SK-N-SH (cell line): ENCODE measurements at regions not wholly inside any gene's neighbourhood (a gene's known extent, or its start where the extent isn't known, plus 50 kb on each side); places are given as distances from the start of the nearest gene placed in this dataset.

ENCODE experiments used
- CTCF ChIA-PET: fragments of 300-600, 350-600 bp; formaldehyde crosslinking; extraction: SDS; loops from one replicate; lab custom pipeline; 2021; lab: Yijun Ruan, JAX
- POLR2A ChIA-PET: fragments of 350-600 bp; sonication (Branson Sonifier 250); formaldehyde crosslinking; extraction: SDS; loops from one replicate; lab custom pipeline; 2020; ENCODE audit warnings: antibody characterized with exemption, inconsistent platforms; lab: Yijun Ruan, JAX
- DNase-seq: peaks from one replicate; pipeline ENCODE4 v3.0.0; 2012
- H2AFZ ChIP-seq: fragments of 200-600 bp; sonication (generic); 2 replicates; pipeline ENCODE4 v1.8.1; 2016; ENCODE audit warnings: antibody characterized with exemption, mild to moderate bottlenecking, low read depth
- H3F3A ChIP-seq: fragments of 200-600 bp; sonication (generic); replicated peaks from 2 replicates; pipeline ENCODE3; 2016; ENCODE audit warnings: antibody characterized with exemption, mild to moderate bottlenecking; ENCODE audit not compliant: insufficient read depth
- H3K27ac ChIP-seq, 2 experiments: fragments of 200-500 bp in 1 of 2; fragments of 200-600 bp in 1 of 2; sonication (Bioruptor generic) in 1 of 2; sonication (generic), shearing (Covaris generic) in 1 of 2; 2 replicates each; pipeline versions ENCODE4 v1.5.1 to v1.6.1; 2014 to 2016; ENCODE audit warnings: low read depth in 2 of 2, inconsistent platforms in 1 of 2, low read length in 1 of 2, mild to moderate bottlenecking in 1 of 2, mixed read lengths in 1 of 2
- H3K27me3 ChIP-seq: fragments of 200-600 bp; sonication (generic), shearing (Covaris generic); 2 replicates; pipeline ENCODE4 v1.6.1; 2016; ENCODE audit warnings: mixed run types; ENCODE audit not compliant: insufficient read depth
- H3K36me3 ChIP-seq, 2 experiments: fragments of 200-500 bp in 1 of 2; fragments of 200-600 bp in 1 of 2; sonication (Bioruptor generic) in 1 of 2; sonication (generic) in 1 of 2; replicated peaks in 1 of 2; 2 replicates each; pipeline versions ENCODE3 to v1.5.1; 2014 to 2016; ENCODE audit warnings: low read length in 1 of 2, mild to moderate bottlenecking in 1 of 2; ENCODE audit not compliant: insufficient read depth in 2 of 2, control insufficient read depth in 1 of 2
- H3K4me1 ChIP-seq, 2 experiments: fragments of 200-500 bp in 1 of 2; fragments of 200-600 bp in 1 of 2; sonication (Bioruptor generic) in 1 of 2; sonication (generic), shearing (Covaris generic) in 1 of 2; 2 replicates each; pipeline versions ENCODE4 v1.5.1 to v1.6.1; 2014 to 2016; ENCODE audit warnings: low read depth in 1 of 2, low read length in 1 of 2, mixed run types in 1 of 2; ENCODE audit not compliant: insufficient read depth in 2 of 2, control insufficient read depth in 1 of 2
- H3K4me2 ChIP-seq: fragments of 200-600 bp; sonication (generic), shearing (Covaris generic); 2 replicates; pipeline ENCODE4 v1.6.1; 2017; ENCODE audit warnings: mixed run types
- H3K4me3 ChIP-seq, 2 experiments: fragments of 200-500 bp in 1 of 2; fragments of 200-600 bp in 1 of 2; sonication (Bioruptor generic) in 1 of 2; sonication (generic), shearing (Covaris generic) in 1 of 2; 2 replicates each; pipeline versions ENCODE4 v1.5.1 to v1.8.1; 2014 to 2016; ENCODE audit warnings: low read depth in 2 of 2, inconsistent platforms in 1 of 2, low read length in 1 of 2, mild to moderate bottlenecking in 1 of 2, mixed read lengths in 1 of 2, moderate library complexity in 1 of 2
- H3K79me2 ChIP-seq: fragments of 200-600 bp; sonication (generic); 2 replicates; pipeline ENCODE4 v1.8.1; 2017; ENCODE audit warnings: mild to moderate bottlenecking; ENCODE audit not compliant: insufficient read depth
- H3K9ac ChIP-seq: fragments of 200-600 bp; sonication (generic); 2 replicates; pipeline ENCODE4 v1.6.1; 2017; ENCODE audit warnings: mixed run types
- H3K9me2 ChIP-seq: fragments of 200-600 bp; sonication (generic); 2 replicates; pipeline ENCODE4 v1.6.1; 2017; ENCODE audit warnings: mixed run types
- H3K9me3 ChIP-seq: fragments of 200-600 bp; sonication (generic); 2 replicates; pipeline ENCODE4 v1.6.1; 2017; ENCODE audit warnings: mixed run types, mild to moderate bottlenecking, moderate library complexity
- H4K20me1 ChIP-seq: fragments of 200-600 bp; sonication (generic); 2 replicates; pipeline ENCODE4 v1.6.1; 2017; ENCODE audit warnings: mild to moderate bottlenecking, mixed run types; ENCODE audit not compliant: insufficient read depth
- CHD2 ChIP-seq: fragments of 150-350 bp; IDR thresholded peaks from 2 replicates; pipeline ENCODE4 v1.6.1; 2018; ENCODE audit warnings: low read length; ENCODE audit not compliant: partially characterized antibody
- EP300 ChIP-seq, 2 experiments: IDR thresholded peaks; 2 replicates each; pipeline versions ENCODE4 v1.4.0 to v1.6.1; 2012; ENCODE audit warnings: borderline replicate concordance in 1 of 2, low read depth in 1 of 2, low read length in 1 of 2
- FOXM1 ChIP-seq: IDR thresholded peaks from 2 replicates; pipeline ENCODE4 v1.4.0; 2012; ENCODE audit warnings: low read depth, mild to moderate bottlenecking
- GABPA ChIP-seq: IDR thresholded peaks from 2 replicates; pipeline ENCODE4 v1.4.0; 2012; ENCODE audit warnings: low read depth, mild to moderate bottlenecking
- IRF3 ChIP-seq: fragments of 150-350 bp; IDR thresholded peaks from 2 replicates; pipeline ENCODE4 v1.6.1; 2016; ENCODE audit warnings: mild to moderate bottlenecking, low read depth, low read length
- JUND ChIP-seq: IDR thresholded peaks from 2 replicates; pipeline ENCODE4 v1.4.0; 2012
- MEF2A ChIP-seq: IDR thresholded peaks from 2 replicates; pipeline ENCODE4 v1.4.0; 2012; ENCODE audit warnings: low read depth, borderline replicate concordance
- MXI1 ChIP-seq: IDR thresholded peaks from 2 replicates; pipeline ENCODE4 v1.6.1; 2012; ENCODE audit warnings: mild to moderate bottlenecking, low read depth, low read length, improper control_type of control experiment
- RAD21 ChIP-seq: IDR thresholded peaks from 2 replicates; pipeline ENCODE4 v1.6.1; 2012; ENCODE audit warnings: mild to moderate bottlenecking, low read length
- TAF1 ChIP-seq: IDR thresholded peaks from 2 replicates; pipeline ENCODE4 v1.6.1; 2012; ENCODE audit warnings: low read depth, mild to moderate bottlenecking, low read length, moderate library complexity, borderline replicate concordance
- USF1 ChIP-seq: IDR thresholded peaks from 2 replicates; pipeline ENCODE4 v1.4.0; 2012; ENCODE audit warnings: low read depth, borderline replicate concordance
- WGBS: methylation state at CpG from one replicate; pipeline ENCODE4 v1.1.6; 2017; ENCODE audit warnings: low lambda C conversion rate; 5-methylcytosine and 5-hydroxymethylcytosine counted together
- TF ChIP-seq, protein P1 (sequence below): fragments of 150-350 bp; IDR thresholded peaks from 2 replicates; pipeline ENCODE4 v1.6.1; 2017; ENCODE audit warnings: antibody characterized with exemption, low read length, low read depth, borderline replicate concordance

DNA sequence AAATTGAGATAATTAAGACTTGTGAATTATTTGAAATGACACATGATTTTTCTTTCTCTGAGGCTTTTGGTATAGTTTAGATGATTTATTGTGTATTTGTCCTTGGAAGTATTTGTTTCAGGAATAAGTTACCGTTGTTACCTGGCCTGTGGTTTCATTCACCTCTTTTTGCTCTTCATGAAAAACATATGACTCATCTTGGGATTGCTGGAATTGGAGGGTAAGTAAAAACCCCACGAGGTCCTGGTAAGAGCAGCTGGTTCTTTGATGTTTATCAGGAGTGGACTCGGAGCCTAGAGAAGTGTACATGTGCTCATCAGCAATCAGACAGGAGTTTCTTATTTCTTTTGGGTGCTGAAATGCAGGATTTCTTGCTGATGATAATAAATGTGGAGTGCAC, 275.3 kb downstream of the PSAT1 start:
- Histone ChIP-seq H3K27me3 (no peaks in the 10 kb centered on the region), H3K4me2 (no peak overlapping the region), H3F3A (no peaks in the 10 kb centered on the region), H3K79me2 (no peaks in the 10 kb centered on the region), H3K4me3 (no peak overlapping the region), H2AFZ (no peak overlapping the region), H3K9me2 (no peaks in the 10 kb centered on the region), H3K36me3 (no peaks in the 10 kb centered on the region), H4K20me1 (no peaks in the 10 kb centered on the region), H3K9me3 (no peaks in the 10 kb centered on the region), H3K9ac (no peak overlapping the region), H3K4me1 (peaks cover 3 to 5% of the 10 kb centered on the region in 2 experiments; a peak in 2 of 4 replicates), H3K27ac (no peak overlapping the region)
- no peak for DNase-seq
- ChIA-PET CTCF (interaction anchor here (1.3 kb wide), 1 partner anchor 133 kb away, joined by 4 read pairs; no protein-coding TSS in a partner anchor), POLR2A (no interaction called here)
- TF ChIP-seq CHD2 = no peak
- TF ChIP-seq JUND = no peak
- no peak for TF ChIP-seq IRF3
- TF ChIP-seq GABPA = no peak
- TF ChIP-seq MEF2A = no peak
- WGBS = 61% methylated on average over 3 of the region's 3 CpGs

- no peaks in the 10 kb centered on the region for H3K9me2 ChIP-seq
- WGBS = 100% methylated on average over 1 of the region's 1 CpG
- CTCF ChIA-PET = interaction anchor here (1.3 kb wide), 1 partner anchor 134 kb away, joined by 4 read pairs; no protein-coding TSS in a partner anchor
These were observed 276.3 kb downstream of the PSAT1 start for GRCh38 chr9:78573205-78573604.

More at GRCh38 chr9:78573205-78573604, 276.3 kb downstream of the PSAT1 start:
- Histone ChIP-seq H3F3A (no peaks in the 10 kb centered on the region), H3K36me3 (no peaks in the 10 kb centered on the region), H3K4me1 (peaks cover 3 to 5% of the 10 kb centered on the region in 2 experiments; a peak in 2 of 4 replicates), H3K79me2 (no peaks in the 10 kb centered on the region), H2AFZ (no peak overlapping the region), H3K4me3 (no peak overlapping the region), H3K27me3 (no peaks in the 10 kb centered on the region), H3K27ac (no peak overlapping the region), H3K9ac (no peak overlapping the region), H3K9me3 (no peaks in the 10 kb centered on the region), H4K20me1 (no peaks in the 10 kb centered on the region), H3K4me2 (no peak overlapping the region)
- DNase-seq = no peak
- POLR2A ChIA-PET = no interaction called here
- no peak for TF ChIP-seq EP300 (IDR thresholded peaks at IDR 0.05; ENCODE audit: borderline replicate concordance in 1 of 2, low read depth in 1 of 2, low read length in 1 of 2)
- no peak for TF ChIP-seq RAD21
- TF ChIP-seq TAF1 = no peak
- no peak for TF ChIP-seq FOXM1
- no peak for TF ChIP-seq MXI1
- TF ChIP-seq USF1 = no peak
- TF ChIP-seq, protein P1, sequence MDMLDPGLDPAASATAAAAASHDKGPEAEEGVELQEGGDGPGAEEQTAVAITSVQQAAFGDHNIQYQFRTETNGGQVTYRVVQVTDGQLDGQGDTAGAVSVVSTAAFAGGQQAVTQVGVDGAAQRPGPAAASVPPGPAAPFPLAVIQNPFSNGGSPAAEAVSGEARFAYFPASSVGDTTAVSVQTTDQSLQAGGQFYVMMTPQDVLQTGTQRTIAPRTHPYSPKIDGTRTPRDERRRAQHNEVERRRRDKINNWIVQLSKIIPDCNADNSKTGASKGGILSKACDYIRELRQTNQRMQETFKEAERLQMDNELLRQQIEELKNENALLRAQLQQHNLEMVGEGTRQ = no peak
- TF ChIP-seq, all 33 proteins: peak for 0
